Activated CD4-positive, alpha-beta T cell treated with anti-CD3 and anti-CD28 coated beads, Interleukin-2, amount 50 U/mL, for 1 hour (primary cell): ENCODE measurements at regions not wholly inside any gene's neighbourhood (a gene's known extent, or its start where the extent isn't known, plus 50 kb on each side); places are given as distances from the start of the nearest gene placed in this dataset.
"Not testable (repeated sequence)": the region's sequence is repeated elsewhere in the genome, so short reads cannot be mapped to it uniquely, and the experiment has no call there.

ENCODE experiments used
- DNase-seq: peaks from one replicate; pipeline ENCODE4 v3.0.0-alpha.2; 2020

DNA sequence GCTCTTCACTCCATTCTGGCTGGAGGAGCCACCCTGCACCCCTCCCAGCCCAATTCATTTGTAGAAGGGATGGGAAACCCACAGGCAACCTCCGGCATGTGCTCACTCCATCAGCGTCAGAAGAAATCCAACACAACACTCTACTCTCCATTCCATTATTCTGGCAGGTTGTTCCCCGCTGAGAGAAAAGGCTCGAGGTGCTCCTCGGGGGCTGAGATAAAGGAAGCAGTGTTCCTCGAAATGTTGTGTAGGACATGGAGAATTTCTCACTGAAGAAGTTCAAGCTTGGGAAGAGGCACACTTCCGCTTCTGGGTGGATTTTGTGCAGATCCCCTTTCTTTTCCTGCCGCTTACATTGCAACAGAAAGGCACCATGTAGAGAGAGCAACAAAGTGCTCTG lies 355.0 kb upstream of the CFAP20DC start:
- DNase-seq = no peak

DNA sequence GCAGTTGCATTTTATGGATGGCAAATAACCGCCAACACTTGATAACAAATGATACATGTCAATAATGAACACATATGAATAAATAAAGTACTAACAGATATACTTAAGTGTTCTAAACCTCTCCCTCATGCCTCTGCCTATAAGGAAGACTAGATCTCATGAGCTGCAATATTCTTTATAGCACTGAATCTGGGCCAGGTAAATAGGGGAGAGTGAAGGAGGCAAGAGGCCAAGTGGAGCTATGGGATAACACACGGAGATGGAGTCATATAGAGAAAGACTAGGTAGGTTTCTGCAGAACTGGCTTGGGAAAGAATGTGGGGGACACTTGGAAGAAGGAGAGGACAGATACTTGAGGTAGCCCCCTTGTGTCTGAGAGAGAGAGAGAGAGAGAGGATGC lies 354.2 kb upstream of the CFAP20DC start:
- DNase-seq = no peak

DNA sequence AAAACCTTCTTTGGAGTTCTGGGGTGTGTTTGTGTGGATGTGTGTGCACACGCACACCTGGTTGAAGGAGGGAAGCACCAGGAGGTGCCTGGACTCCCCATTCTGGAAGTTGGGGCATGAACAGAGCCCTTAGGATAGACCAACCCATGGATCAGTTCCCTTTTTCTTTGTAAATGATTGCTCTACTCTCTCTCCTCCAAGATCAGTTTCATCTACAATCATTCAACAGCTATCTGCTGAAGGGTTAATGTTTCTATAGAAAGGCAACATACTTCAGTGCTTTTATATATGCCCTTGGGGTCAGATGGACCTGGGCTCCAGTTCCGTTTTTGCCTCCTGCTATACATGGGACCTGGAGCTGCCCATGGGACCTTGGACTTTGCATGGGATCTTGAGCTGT lies 352.1 kb upstream of the CFAP20DC start:
- DNase-seq = no peak

DNA sequence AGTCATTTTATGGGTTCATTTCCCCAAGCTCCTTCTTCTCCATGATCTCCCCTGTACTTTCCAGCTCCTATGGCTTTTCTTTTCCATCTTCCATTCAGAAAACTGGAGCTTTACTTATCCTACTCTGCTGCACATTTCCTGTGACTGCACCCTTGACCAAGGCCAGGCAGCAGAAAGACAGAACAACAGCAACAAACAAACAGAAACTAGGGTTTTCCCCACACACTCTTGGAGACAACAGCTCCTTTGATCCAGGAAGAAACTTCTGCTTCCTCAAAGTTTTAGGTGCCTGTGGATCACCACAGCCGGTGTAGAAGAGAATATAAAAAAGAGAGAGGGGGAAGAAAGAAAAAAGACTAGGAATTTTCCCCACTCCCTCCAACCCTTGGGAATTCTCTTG lies 342.3 kb upstream of the CFAP20DC start:
- no peak for DNase-seq

DNA sequence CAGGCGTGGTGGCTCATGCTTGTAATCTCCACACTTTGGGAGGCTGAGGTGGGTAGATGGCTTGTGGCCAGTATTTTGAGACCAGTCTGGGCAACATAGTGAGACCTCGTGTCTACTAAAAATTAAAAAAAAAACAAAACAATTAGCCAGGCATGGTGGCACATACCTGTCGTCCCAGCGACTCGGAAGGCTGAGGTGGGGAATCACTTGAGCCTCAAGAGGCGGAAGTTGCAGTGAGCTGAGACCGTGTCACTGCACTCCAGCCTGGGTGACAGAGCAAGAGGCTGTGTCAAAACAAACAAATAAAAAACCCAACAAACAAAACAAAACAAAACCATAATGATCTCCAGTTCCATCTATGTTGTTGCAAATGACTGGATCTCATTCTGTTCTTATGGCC lies 341.3 kb upstream of the CFAP20DC start:
- no peak for DNase-seq

DNA sequence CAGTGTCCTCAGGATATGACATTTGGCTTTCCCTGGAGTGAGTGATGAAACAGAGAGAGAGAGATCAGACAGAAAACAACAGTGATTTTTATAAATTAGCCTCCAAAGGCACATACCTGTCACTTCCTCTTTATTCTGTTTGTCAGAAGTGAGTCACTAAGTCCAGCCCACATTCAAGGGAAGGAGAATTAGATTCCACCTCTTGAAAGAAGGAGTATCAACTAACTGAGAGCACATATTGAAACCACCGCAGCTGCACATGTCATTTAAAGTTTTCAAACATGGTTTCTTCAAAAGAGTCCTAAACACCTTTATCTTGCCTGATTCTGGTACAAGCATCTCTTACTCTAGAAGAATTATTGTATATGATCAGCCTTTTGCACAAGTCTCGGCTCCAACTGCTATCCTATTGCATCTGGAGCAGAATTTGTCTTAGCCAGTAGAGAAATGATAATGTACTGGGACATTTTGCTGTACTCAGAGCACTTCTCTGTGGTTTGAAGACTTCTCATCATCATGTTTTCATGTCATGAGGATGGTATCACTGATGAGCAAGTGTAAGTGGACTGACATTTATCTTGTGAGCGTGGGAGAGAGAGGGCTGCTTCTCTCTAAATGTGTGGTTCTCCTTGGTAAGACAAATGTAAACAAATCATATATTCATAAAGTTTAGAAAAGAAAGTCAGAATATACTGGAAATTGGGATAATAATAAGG lies 338.9 kb upstream of the CFAP20DC start:
- DNase-seq = no peak

DNA sequence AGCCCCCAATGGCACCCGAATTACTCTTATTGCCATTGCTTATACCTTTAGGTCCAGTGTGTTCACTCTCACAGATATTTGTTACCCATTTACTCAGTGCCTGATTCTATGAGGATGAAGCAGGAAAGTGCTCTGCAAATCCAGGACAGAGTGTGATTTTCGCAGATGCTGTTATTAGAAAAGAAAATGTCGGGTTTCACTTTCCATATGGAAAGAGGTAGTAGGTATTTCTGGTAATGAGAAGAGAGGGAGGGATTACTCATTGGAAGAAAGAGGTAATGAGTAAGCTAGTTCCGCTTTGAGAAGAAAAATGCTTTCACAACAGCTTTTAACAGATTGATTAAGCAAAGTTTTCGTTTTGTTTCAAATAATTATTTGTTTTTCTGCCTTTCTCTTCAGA lies 336.3 kb upstream of the CFAP20DC start:
- DNase-seq = no peak

DNA sequence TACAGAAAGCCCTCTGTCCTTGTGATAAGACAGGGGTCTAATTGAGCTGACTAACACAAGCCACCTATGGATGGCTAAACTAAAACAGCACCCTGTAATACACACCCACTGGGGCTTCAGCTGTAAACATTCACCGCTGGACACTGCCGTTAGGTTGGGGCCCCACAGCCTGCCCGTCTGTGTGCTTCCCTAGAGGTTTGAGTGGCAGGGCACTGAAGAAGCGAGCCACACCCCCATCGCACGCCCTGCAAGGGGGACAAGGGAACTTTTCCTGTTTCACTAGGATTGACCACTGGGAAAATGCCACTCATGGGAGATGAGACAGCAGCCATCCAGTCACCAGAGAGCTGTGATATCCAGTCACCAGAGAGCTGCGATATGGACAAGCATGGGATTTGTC lies 335.7 kb upstream of the CFAP20DC start:
- DNase-seq = no peak

DNA sequence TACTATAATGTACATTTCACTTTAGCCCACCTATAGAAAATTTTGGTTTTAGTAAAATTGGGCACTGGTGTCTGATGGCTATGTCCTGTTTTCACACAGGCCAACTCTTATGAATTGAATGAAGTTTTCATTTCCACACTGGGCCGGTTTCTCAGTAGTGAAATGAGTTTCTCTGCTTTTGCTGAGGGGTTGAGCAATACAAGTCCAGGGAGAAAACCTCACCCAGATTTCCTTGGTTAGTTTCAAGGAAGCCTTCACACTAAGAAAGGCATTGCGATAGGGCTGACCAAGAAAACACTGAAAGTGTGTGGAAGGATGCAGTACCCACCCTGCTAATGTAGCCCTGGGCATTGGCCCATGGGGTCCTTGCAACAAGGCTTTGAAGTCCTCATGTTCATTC lies 331.5 kb upstream of the CFAP20DC start:
- DNase-seq = no peak

DNA sequence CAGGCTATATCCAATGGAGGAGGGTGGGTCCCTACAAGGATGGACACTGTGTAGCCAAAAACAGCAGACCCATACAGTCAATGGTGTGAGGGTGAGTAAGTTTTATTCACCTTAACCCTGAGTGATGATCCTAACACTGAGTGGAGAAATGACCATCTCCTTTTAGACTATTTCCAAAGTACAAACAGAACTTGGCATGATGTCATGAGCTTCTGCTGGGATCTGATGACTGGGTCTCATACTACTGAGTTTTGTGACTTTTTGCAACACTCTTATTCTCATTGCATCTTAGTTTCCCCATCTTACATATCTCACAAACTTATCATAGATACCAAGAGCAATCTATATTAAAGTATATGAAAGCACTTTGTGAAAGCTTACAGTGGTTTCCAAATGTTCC lies 330.3 kb upstream of the CFAP20DC start:
- no peak for DNase-seq

DNA sequence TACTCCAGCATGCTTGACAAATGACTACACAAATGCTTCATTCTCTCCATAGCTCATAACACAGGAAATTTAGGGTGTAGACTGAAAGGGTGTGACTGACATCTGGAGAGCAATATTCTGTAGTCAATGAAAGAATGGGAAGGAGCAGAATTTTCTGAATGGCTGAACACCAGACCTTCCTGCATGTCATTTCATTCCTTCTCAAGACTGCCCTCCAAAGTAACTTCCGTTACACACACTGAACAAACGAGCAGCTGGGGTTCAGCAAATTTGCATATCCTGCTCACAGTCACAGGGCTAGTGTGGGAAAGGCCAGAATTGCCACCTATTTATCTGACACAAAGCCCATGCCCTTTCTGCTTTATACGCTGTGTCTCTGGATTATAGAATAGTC lies 325.0 kb upstream of the CFAP20DC start:
- no peak for DNase-seq

DNA sequence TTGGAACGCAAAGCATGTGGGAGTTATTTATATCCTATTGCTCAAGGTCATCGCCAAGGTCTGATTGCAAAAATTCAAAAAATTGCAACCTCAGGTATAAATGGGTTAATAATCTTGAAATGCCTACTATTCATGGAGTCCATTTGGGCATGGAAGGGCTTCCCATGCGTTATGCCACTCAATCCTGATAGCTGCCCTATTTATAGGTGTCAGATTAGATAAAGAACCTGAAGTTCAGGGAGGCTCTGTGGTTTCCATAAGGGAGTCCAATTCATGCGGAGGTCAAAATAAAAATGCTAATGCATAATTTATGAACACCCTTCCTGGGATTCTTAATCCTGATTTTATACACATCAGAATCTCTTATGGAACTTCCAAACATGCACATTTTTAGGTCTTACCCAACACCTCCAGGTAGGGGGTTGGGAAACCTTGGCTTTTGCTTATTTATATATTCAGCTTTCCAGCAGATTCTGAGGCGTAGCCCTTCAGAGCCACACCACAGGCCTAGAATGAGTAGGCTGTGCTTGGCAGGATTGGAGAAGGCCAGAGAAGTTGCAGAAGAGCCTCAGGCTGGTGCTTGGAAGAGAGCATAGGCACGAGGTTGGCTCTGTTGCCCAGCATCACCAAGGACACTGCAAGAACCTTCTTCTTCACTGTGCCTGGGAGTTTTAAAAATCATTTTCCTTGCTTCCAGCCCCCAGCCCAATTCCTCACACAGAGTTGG lies 324.4 kb upstream of the CFAP20DC start:
- no peak for DNase-seq

DNA sequence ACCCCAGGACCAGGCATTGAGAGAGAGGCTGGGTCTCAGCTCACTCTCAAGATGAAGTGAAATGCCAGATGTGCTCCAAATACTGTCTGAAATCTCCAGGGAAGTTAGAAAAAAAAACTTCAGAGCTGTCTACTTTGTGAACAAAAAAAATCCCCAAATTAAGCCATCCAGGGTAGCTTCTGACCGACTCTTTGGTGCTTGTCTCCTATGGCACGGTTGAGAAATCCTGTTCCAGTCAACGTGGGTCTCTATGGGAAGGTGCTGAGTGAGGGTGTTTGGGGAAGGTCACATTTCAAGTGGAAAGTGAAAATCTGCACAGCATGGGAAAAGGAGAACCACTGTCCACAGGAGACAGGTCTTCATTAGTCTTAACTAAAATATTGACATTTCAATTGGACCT lies 322.5 kb upstream of the CFAP20DC start:
- no peak for DNase-seq

DNA sequence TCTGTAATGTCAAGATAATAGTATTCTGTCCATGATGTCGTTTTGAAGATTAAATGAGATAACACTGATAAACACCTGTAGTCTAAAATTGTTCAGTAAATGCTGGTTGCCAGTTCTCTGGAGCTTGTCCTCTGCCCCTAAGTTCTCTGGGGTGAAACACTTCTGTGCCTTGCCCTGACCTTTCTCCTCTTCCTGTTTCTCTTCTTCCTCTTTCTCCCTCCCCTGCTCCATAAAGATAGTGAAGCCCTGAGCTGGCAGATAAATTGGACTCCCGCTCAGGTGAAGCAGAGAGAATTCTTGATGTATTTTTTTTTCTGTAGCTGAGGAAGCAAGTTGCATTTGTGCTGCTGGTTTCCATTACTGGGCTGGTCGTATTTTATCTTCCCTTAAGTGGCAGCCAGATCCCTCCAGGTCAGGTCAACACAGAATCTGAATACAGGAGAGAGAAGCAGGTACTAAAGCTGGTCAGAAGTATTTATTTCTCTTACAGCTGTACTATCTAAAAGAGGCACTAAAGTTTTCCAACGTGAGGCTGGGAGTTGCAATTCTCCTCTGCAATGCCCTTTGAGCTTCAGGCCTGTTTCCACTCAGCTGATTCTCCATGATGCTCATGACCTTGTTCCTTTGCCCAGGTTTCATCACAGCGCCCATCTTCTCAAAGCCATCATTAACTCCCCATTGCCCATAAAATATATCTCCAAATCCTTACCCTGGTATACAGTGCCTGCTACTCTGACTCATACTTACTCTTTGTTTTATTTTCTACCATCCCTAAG lies 319.3 kb upstream of the CFAP20DC start:
- DNase-seq = no peak

DNA sequence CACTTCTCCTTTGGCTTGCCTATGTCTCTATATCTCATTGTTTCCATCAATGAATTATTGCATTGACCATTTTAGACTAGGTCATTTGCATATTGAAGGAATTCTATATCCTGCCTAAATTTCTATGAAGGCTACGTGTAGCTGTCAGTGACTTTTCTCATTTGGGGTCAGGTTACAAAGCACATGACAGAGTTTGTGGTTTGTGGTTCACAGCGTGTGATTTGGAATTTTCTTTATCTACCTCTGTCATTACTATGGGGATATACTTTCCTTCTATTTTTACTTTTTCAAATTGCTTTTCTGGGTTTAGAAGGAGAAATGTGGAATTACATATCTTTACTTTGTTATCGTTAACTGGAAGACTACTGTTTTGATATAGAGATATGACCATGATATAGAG lies 317.3 kb upstream of the CFAP20DC start:
- no peak for DNase-seq

DNA sequence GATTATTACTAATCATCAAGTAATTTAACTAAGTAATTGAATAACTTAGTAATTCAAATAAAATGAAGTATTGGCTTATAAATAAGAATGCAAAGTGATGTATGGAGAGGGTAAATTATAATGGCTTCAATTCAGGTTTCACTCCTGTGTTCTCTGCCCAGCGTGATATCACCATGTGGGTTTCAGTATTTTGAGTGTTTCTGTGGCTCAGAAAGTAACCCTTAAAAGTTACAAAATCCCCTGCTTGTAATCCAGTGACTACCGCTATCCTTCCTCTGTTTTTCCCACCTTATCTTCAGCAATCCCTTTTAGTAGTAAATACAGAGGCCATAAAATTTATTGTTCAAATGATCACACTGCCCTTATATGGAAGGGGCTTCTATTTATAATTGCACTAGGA lies 316.4 kb upstream of the CFAP20DC start:
- DNase-seq = no peak

DNA sequence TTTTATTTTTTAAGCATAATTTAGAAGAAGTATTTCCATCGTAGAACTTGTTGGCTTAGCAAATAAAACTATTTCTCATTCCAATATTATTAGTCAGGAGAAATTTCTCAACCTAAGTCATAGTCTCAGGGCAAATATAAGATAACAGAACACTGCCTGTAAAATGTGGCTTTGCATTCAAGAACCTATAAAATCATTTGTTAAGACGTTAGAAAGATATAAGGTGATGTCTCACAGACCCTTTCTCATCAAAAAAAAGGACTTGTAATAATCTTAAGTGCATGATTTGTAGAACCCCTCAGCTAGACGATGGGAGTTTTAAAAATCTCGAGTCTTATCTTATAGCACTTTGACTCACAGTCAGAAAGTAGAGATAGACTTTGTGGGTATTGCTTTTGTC lies 314.7 kb upstream of the CFAP20DC start:
- DNase-seq = no peak

DNA sequence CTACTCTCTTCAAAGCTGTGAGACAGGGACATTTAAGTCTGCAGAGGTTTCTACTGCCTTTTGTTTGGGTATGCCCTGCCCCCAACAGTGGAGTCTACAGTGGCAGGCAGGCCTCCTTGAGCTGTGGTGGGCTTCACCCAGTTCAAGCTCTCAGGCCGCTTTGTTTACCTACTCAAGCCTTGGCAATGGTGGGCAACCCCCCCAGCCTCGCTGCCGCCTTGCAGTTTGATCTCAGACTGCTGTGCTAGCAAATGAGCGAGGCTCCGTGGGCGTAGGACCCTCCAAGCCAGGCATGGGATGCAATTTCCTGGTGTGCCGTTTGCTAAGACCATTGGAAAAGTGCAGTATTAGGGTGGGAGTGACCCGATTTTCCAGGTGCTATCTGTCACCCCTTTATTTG lies 310.5 kb upstream of the CFAP20DC start:
- DNase-seq = not testable (repeated sequence)

DNA sequence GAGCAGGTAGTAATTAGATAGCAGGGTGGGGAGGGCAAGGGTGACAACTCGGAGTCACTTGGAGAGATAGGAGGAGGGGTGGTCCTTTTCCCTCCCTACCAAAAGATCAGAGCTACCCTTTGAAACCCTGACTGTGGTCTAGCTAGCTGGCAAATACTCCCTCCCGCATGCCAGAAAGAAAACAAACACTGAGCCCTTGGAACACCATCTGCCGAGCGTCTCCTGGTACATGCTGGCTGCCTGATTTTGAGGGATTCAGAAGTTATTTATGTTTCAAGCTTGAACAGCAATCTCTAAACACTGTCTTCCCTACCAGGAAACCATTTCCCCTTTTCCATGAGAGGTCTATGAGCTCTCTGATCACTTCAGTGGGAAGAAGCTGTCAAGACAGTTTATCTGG lies 291.6 kb upstream of the CFAP20DC start:
- DNase-seq = no peak

DNA sequence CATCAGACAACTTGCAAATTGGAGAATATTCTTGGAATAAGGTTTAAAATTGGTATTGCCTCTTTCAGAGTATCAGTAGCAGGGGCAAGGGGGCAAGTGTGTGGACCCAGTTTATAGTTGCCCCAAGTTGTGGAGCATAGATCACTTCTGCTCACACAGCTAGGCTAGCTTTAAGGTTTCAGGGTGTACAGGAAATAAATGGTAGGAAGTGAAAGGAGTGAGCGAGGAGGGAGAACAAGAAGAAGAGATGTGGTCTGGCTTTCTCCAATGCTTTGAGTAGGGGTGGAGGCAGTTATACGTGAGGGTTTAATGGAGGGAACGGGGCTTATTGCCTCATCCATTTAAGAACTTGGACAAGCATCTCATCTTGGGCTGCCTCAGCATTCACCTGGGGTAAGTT lies 290.0 kb upstream of the CFAP20DC start:
- no peak for DNase-seq

DNA sequence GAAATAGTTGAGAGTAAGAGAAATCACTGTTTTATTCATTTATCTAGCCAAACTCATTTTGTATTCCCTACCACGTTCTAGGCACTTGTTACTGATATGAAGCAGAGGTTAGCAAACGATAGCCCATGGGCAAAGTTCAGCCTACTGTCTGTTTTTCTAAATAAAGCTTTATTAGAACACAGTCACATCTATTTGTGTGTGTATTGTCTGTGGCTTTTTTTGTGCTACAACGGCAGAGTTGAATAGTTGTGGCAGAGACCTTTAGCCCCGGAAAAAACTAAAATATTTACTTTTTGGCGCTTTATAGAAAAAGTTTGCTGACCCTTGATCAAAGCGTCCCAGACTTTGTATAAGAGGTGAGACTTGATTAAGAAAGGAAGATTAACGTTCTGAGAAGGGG lies 289.1 kb upstream of the CFAP20DC start:
- no peak for DNase-seq

DNA sequence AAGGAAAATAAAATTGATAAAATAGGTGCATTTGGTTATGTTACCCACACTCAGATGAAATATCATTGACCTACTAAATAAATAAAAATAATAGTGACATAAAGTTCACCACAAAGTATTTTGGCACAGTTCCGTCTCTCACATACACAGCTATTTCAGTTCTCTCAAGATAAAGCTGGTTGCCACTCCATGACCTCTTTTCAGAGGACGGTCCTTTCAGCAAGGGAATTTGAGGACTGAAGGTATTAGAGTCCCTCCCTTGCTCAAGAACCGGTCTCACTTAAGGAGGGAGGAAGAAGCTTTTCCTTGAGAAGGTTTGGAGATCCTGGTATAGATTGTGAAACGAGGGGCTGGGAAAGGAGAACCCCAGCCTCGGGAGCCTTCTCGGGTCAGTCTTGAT lies 285.5 kb upstream of the CFAP20DC start:
- DNase-seq = no peak

DNA sequence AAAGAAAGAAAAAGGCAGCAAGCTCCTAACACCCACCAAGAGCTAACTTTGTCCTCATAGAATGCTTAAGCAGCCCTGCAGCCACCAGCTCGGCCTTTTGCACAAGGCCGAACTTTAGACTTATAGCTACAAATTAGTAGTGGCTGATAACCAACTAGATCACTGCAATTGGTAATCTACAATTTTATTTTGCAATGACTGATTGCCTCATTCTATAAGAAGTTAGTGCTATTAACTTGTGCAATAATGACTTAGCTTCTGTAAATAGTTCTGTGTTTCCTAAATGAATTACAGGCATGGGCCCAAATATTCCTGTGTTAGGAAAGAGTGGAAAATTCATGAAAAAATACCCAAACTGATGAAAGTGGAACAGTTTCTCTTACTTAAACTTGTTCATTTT lies 284.8 kb upstream of the CFAP20DC start:
- DNase-seq = no peak

DNA sequence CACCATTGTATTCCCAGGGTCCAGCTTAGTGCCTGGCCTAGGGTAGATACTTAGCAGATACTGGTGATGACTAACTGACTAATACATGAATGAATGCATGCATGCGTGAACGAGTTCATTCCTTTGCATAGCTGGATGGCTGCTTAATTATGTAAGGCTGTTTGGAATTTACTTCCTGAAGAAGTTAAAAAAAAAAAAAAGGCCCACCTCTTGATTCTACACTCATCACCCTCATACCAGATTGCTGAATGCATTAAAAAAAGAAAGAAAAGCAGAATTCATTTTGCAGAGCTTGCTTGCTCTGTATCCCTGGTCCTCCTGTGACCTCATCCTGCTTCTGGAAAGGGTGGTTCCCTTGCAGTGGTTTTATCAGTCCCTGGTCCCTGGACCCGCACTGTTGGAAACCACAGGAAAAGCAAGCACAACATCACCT lies 277.6 kb upstream of the CFAP20DC start:
- DNase-seq = no peak
